K562 (cell line): ENCODE measurements at regions not wholly inside any gene's neighbourhood (a gene's known extent, or its start where the extent isn't known, plus 50 kb on each side); places are given as distances from the start of the nearest gene placed in this dataset.

Experiments
- ATAC-seq: fragments of 200-7000 bp; cut with Tn5 transposase; 3 replicates; pipeline ENCODE4 v1.9.1; 2020; ENCODE audit warnings: moderate library complexity
- BruUV-seq: library from RNA; stranded (reverse); fragments of 400-500 nt; replicated peaks from 2 replicates; lab custom pipeline; 2021; lab: Mats Ljungman, UMichigan
- CTCF ChIA-PET: fragments of 300-600 bp; formaldehyde crosslinking; extraction: SDS; loops from one replicate; lab custom pipeline; 2021; ENCODE audit warnings: low intra/inter-chr PET ratio; lab: Yijun Ruan, JAX
- POLR2A ChIA-PET: fragments of 300-600, 350-650 bp; sonication (Branson Sonifier 250); formaldehyde crosslinking; extraction: SDS; loops from one replicate; lab custom pipeline; 2021; ENCODE audit warnings: antibody characterized with exemption, inconsistent platforms; lab: Yijun Ruan, JAX
- DNase-seq, 4 experiments: peaks; one replicate each; pipeline versions ENCODE4 v3.0.0 to v3.0.0-alpha.2; 2011 to 2018; ENCODE audit warnings: low spot score in 3 of 4, mixed read lengths in 3 of 4; ENCODE audit errors: extremely low read depth in 1 of 4
- FAIRE-seq: peaks from 2 replicates; lab custom pipeline; 2011; peaks lifted over from hg19 to GRCh38; lab: Jason Lieb, UNC
- H2AFZ ChIP-seq: 2 replicates; pipeline ENCODE4 v1.6.0; 2011; ENCODE audit warnings: low read depth, low read length, control low read depth, inconsistent platforms
- H3K27ac ChIP-seq: fragments of 200-600 bp; 3 replicates; pipeline ENCODE4 v1.8.0; 2011; ENCODE audit warnings: low read depth, mild to moderate bottlenecking, control low read depth, inconsistent platforms, low read length, moderate library complexity, mixed read lengths; ENCODE audit errors: extremely low read depth
- H3K27me3 ChIP-seq, 2 experiments: fragments of 300-600 bp in 1 of 2; 2 replicates in 1 of 2; 3 replicates in 1 of 2; pipeline versions ENCODE4 v1.6.0 to v1.8.0; 2011; ENCODE audit warnings: inconsistent platforms in 2 of 2, low read length in 2 of 2, mild to moderate bottlenecking in 1 of 2, mixed read lengths in 1 of 2, moderate library complexity in 1 of 2; ENCODE audit not compliant: control insufficient read depth in 2 of 2, insufficient read depth in 2 of 2
- H3K36me3 ChIP-seq: fragments of 300-600 bp; 3 replicates; pipeline ENCODE4 v1.8.0; 2011; ENCODE audit warnings: mild to moderate bottlenecking, low read length, inconsistent platforms; ENCODE audit not compliant: control insufficient read depth, insufficient read depth
- H3K4me1 ChIP-seq, 2 experiments: fragments of 200-600 bp in 1 of 2; replicated peaks in 1 of 2; 2 replicates in 1 of 2; 3 replicates in 1 of 2; pipeline versions ENCODE4 v1.5.1 to v1.8.0; 2011; ENCODE audit warnings: inconsistent platforms in 2 of 2, low read length in 2 of 2, mild to moderate bottlenecking in 1 of 2, mixed read lengths in 1 of 2, moderate library complexity in 1 of 2; ENCODE audit not compliant: control insufficient read depth in 2 of 2, insufficient read depth in 2 of 2
- H3K4me2 ChIP-seq: 2 replicates; pipeline ENCODE4 v1.6.1; 2011; ENCODE audit warnings: low read length, control low read depth, inconsistent platforms, mixed read lengths; ENCODE audit not compliant: insufficient read depth
- H3K4me3 ChIP-seq: fragments of 200-600 bp; sonication (generic), shearing (Covaris generic); 2 replicates; pipeline ENCODE4 v1.5.1; 2016; ENCODE audit warnings: control low read depth, inconsistent platforms
- H3K79me2 ChIP-seq: fragments of 200-600 bp; 3 replicates; pipeline ENCODE4 v1.8.0; 2011; ENCODE audit warnings: low read length, inconsistent platforms; ENCODE audit not compliant: control insufficient read depth, insufficient read depth
- H3K9ac ChIP-seq, 2 experiments: 2 replicates each; pipeline versions ENCODE4 v1.6.0 to v1.6.1; 2011; ENCODE audit warnings: low read depth in 2 of 2, low read length in 2 of 2, control low read depth in 1 of 2, inconsistent platforms in 1 of 2, mild to moderate bottlenecking in 1 of 2, mixed read lengths in 1 of 2; ENCODE audit not compliant: insufficient read depth in 1 of 2
- H3K9me1 ChIP-seq: one replicate; pipeline ENCODE4 v1.6.0; 2011; ENCODE audit warnings: inconsistent platforms, mild to moderate bottlenecking, low read length, moderate library complexity; ENCODE audit not compliant: control insufficient read depth, insufficient read depth
- H3K9me3 ChIP-seq: replicated peaks from 2 replicates; pipeline ENCODE4 v1.5.1; 2011; ENCODE audit warnings: low read depth, low read length, inconsistent platforms; ENCODE audit not compliant: control insufficient read depth, insufficient read depth
- H4K20me1 ChIP-seq: replicated peaks from 2 replicates; pipeline ENCODE4 v1.6.1; 2011; ENCODE audit warnings: low read length, inconsistent platforms, mixed read lengths; ENCODE audit not compliant: control insufficient read depth, insufficient read depth
- BRD4 ChIP-seq: fragments of 200-600 bp; sonication (generic); IDR thresholded peaks from 2 replicates; pipeline ENCODE4 v1.6.1; 2017; ENCODE audit warnings: inconsistent platforms
- CREB3L1 ChIP-seq: fragments of 450-650 bp; IDR thresholded peaks from 2 replicates; pipeline ENCODE4 v1.6.1; 2014; ENCODE audit warnings: low read depth, mild to moderate bottlenecking, moderate library complexity, borderline replicate concordance
- HIVEP1 ChIP-seq: fragments of 250-450 bp; sonication (Bioruptor Pico); IDR thresholded peaks from 2 replicates; pipeline ENCODE4 v1.4.0; 2020; ENCODE audit warnings: mild to moderate bottlenecking
- HMG20A ChIP-seq: fragments of 450-650 bp; formaldehyde crosslinking; conservative IDR thresholded peaks from 2 replicates; pipeline ENCODE4 v1.4.0; 2020; ENCODE audit warnings: mild to moderate bottlenecking, mixed read lengths
- MCM5 ChIP-seq: fragments of 450-650 bp; IDR thresholded peaks from 2 replicates; pipeline ENCODE4 v1.6.1; 2016; ENCODE audit warnings: low read depth
- MLX ChIP-seq, 2 experiments: fragments of 450-650 bp in 1 of 2; sonication (generic) in 1 of 2; formaldehyde crosslinking; conservative IDR thresholded peaks; 2 replicates each; pipeline versions ENCODE4 v1.4.0 to v1.8.1; 2020 to 2022; ENCODE audit warnings: mild to moderate bottlenecking in 1 of 2, missing genetic modification reagents in 1 of 2
- SFPQ ChIP-seq: fragments of 200-400 bp; formaldehyde crosslinking; IDR thresholded peaks from 2 replicates; pipeline ENCODE4 v1.6.1; 2017; ENCODE audit warnings: mild to moderate bottlenecking, low read depth, low read length, moderate library complexity
- WGBS: fragments of 100-300 bp; shearing (Covaris generic); methylation state at CpG from one replicate; pipeline ENCODE4 v1.1.6; 2016; ENCODE audit warnings: low coverage, mixed read lengths; ENCODE audit not compliant: insufficient coverage; ENCODE audit errors: missing lambda C conversion rate; 5-methylcytosine and 5-hydroxymethylcytosine counted together
- in situ Hi-C: fragments of 300-500 bp; cut with MboI; formaldehyde crosslinking; loops from 4 replicates; pipeline ENCODE4 v1.15.0; 2018; ENCODE audit warnings: inconsistent platforms, mixed read lengths
- intact Hi-C: fragments of 100-400 bp; cut with micrococcal nuclease; formaldehyde crosslinking; loops from 2 replicates; pipeline ENCODE4 v1.14.2; 2022

GRCh38 chr6:76790045-76790796, 673.1 kb downstream of the HTR1B start:
- 0% methylated on average over 4 of the region's 4 CpGs for WGBS
- no peaks in the 10 kb centered on the region for H3K9me1 ChIP-seq
- intact Hi-C loops: no loop called here
- no peaks in the 10 kb centered on the region for H3K79me2 ChIP-seq
- H3K27me3 ChIP-seq: no peaks in the 10 kb centered on the region
- FAIRE-seq (no peak), DNase-seq (no peak), ATAC-seq (no peak)
- CTCF ChIA-PET: no interaction called here
- no peak overlapping the region for H3K27ac ChIP-seq
- H3K4me2 ChIP-seq: no peak overlapping the region
- no peaks in the 10 kb centered on the region for H3K4me1 ChIP-seq
- H3K36me3 ChIP-seq: no peaks in the 10 kb centered on the region
- H3K9ac ChIP-seq: no peak overlapping the region
- H4K20me1 ChIP-seq: no peaks in the 10 kb centered on the region
- POLR2A ChIA-PET: no interaction called here
- in situ Hi-C loops: no loop called here
- H3K4me3 ChIP-seq: no peak overlapping the region
- TF ChIP-seq MLX (CRISPR knock-in tag; conservative IDR thresholded peaks at IDR 0.05): no peak
- TF ChIP-seq SFPQ: no peak
- no peak for TF ChIP-seq CREB3L1
- no peak for TF ChIP-seq HMG20A
- TF ChIP-seq BRD4: no peak
- TF ChIP-seq HIVEP1 (CRISPR knock-in tag): no peak
- no peak for TF ChIP-seq MCM5
- no peaks in the 10 kb centered on the region for H3K9me3 ChIP-seq
- no TSS peak for BruUV-seq
- no peak overlapping the region for H2AFZ ChIP-seq
